H1 (cell line): ENCODE measurements at regions not wholly inside any gene's neighbourhood (a gene's known extent, or its start where the extent isn't known, plus 50 kb on each side); places are given as distances from the start of the nearest gene placed in this dataset.

Experiments
- CTCF ChIA-PET: fragments of 300-600 bp; sonication (Branson Sonifier 250); formaldehyde crosslinking; loops from one replicate; lab custom pipeline; 2021; ENCODE audit not compliant: partially characterized antibody; lab: Charles Lee
- POLR2A ChIA-PET: fragments of 300-600 bp; sonication (Branson Sonifier 250); formaldehyde crosslinking; loops from one replicate; lab custom pipeline; 2021; ENCODE audit warnings: inconsistent platforms; ENCODE audit not compliant: partially characterized antibody; lab: Charles Lee
- DNase-seq, 2 experiments: peaks; one replicate each; pipeline versions ENCODE4 v3.0.0 to v3.0.0-alpha.2; 2010 to 2022; ENCODE audit warnings: low spot score in 2 of 2, low read depth in 1 of 2, mixed read lengths in 1 of 2
- FAIRE-seq: peaks from 2 replicates; lab custom pipeline; 2011; peaks lifted over from hg19 to GRCh38; lab: Jason Lieb, UNC
- H2AFZ ChIP-seq: 2 replicates; pipeline ENCODE4 v1.8.1; 2012; ENCODE audit warnings: low read length, inconsistent platforms
- H2AK5ac ChIP-seq: 2 replicates; pipeline ENCODE4 v1.6.1; 2013; ENCODE audit warnings: low read depth, low read length
- H2BK120ac ChIP-seq: replicated peaks from 2 replicates; pipeline ENCODE3; 2013; ENCODE audit warnings: low read depth, low read length, inconsistent platforms
- H2BK12ac ChIP-seq: 2 replicates; pipeline ENCODE4 v1.6.1; 2013; ENCODE audit warnings: low read depth, low read length
- H2BK15ac ChIP-seq: 2 replicates; pipeline ENCODE4 v1.6.1; 2013; ENCODE audit warnings: low read length
- H2BK20ac ChIP-seq: 2 replicates; pipeline ENCODE4 v1.6.1; 2013; ENCODE audit warnings: low read length
- H2BK5ac ChIP-seq: 2 replicates; pipeline ENCODE4 v1.6.1; 2013; ENCODE audit warnings: low read depth, low read length
- H3K14ac ChIP-seq: 2 replicates; pipeline ENCODE4 v1.6.1; 2013; ENCODE audit warnings: inconsistent platforms; ENCODE audit not compliant: insufficient read length
- H3K18ac ChIP-seq: 2 replicates; pipeline ENCODE4 v1.6.1; 2013; ENCODE audit warnings: low read length; ENCODE audit errors: extremely low read depth
- H3K23ac ChIP-seq: 2 replicates; pipeline ENCODE4 v1.6.1; 2013; ENCODE audit warnings: inconsistent platforms; ENCODE audit not compliant: insufficient read length
- H3K23me2 ChIP-seq: 2 replicates; pipeline ENCODE4 v1.6.1; 2013; ENCODE audit warnings: low read depth, low read length
- H3K27ac ChIP-seq: 2 replicates; pipeline ENCODE4 v1.6.1; 2011; ENCODE audit warnings: low read depth, low read length, inconsistent platforms
- H3K27me3 ChIP-seq, 4 experiments: replicated peaks in 1 of 4; 1 replicate in 1 of 4; 2 replicates in 3 of 4; pipeline versions ENCODE4 v1.6.1 to v1.8.1; 2011 to 2013; ENCODE audit warnings: low read length in 3 of 4, mild to moderate bottlenecking in 3 of 4, inconsistent platforms in 2 of 4, mixed read lengths in 2 of 4, moderate library complexity in 1 of 4; ENCODE audit not compliant: control insufficient read depth in 3 of 4, insufficient read depth in 3 of 4; ENCODE audit errors: extremely low read depth in 1 of 4
- H3K36me3 ChIP-seq, 4 experiments: 2 replicates each; pipeline versions ENCODE4 v1.6.1 to v1.8.1; 2011 to 2013; ENCODE audit warnings: mild to moderate bottlenecking in 4 of 4, low read length in 3 of 4, moderate library complexity in 2 of 4, control low read depth in 1 of 4, inconsistent platforms in 1 of 4; ENCODE audit not compliant: insufficient read depth in 4 of 4, control insufficient read depth in 2 of 4
- H3K4ac ChIP-seq: replicated peaks from 2 replicates; pipeline ENCODE3; 2013; ENCODE audit warnings: low read length, low read depth, mixed read lengths, inconsistent platforms; ENCODE audit not compliant: insufficient read length
- H3K4me1 ChIP-seq, 4 experiments: replicated peaks in 1 of 4; 1 replicate in 1 of 4; 2 replicates in 3 of 4; pipeline versions ENCODE4 v1.6.1 to v1.8.1; 2011 to 2013; ENCODE audit warnings: low read length in 3 of 4, inconsistent platforms in 2 of 4, mixed read lengths in 1 of 4; ENCODE audit not compliant: insufficient read depth in 4 of 4, control insufficient read depth in 3 of 4
- H3K4me2 ChIP-seq, 2 experiments: 2 replicates each; pipeline versions ENCODE4 v1.6.1 to v1.8.1; 2011 to 2013; ENCODE audit warnings: low read depth in 2 of 2, low read length in 2 of 2, control low read depth in 1 of 2, inconsistent platforms in 1 of 2, mild to moderate bottlenecking in 1 of 2; ENCODE audit not compliant: insufficient read depth in 1 of 2
- H3K4me3 ChIP-seq, 4 experiments: fragments of 200-600, 300-600 bp in 1 of 4; sonication (generic), shearing (Covaris generic), sonication (Bioruptor Twin) in 1 of 4; 2 replicates each; pipeline versions ENCODE4 v1.5.1 to v1.8.1; 2011 to 2016; ENCODE audit warnings: low read length in 4 of 4, low read depth in 3 of 4, control low read depth in 2 of 4, inconsistent platforms in 2 of 4, mild to moderate bottlenecking in 2 of 4, mixed read lengths in 1 of 4, moderate library complexity in 1 of 4; ENCODE audit not compliant: insufficient read depth in 2 of 4; ENCODE audit errors: extremely low read depth in 1 of 4
- H3K56ac ChIP-seq: replicated peaks from 2 replicates; pipeline ENCODE3; 2013; ENCODE audit warnings: low read depth, mild to moderate bottlenecking, mixed read lengths, low read length, inconsistent platforms; ENCODE audit not compliant: insufficient read length
- H3K79me1 ChIP-seq: 2 replicates; pipeline ENCODE4 v1.6.1; 2013; ENCODE audit warnings: low read depth, low read length, control low read depth
- H3K79me2 ChIP-seq, 2 experiments: 2 replicates each; pipeline versions ENCODE4 v1.6.1 to v1.8.1; 2012 to 2013; ENCODE audit warnings: low read length in 2 of 2, mild to moderate bottlenecking in 2 of 2, inconsistent platforms in 1 of 2; ENCODE audit not compliant: insufficient read depth in 2 of 2, control insufficient read depth in 1 of 2
- H3K9ac ChIP-seq, 4 experiments: replicated peaks in 1 of 4; 1 replicate in 1 of 4; 2 replicates in 3 of 4; pipeline versions ENCODE4 v1.6.1 to v1.8.1; 2011 to 2013; ENCODE audit warnings: low read depth in 3 of 4, low read length in 3 of 4, control low read depth in 2 of 4, mild to moderate bottlenecking in 2 of 4, moderate library complexity in 2 of 4, inconsistent platforms in 1 of 4; ENCODE audit errors: extremely low read depth in 1 of 4
- H3K9me3 ChIP-seq, 2 experiments: 2 replicates each; pipeline versions ENCODE4 v1.6.1 to v1.8.1; 2012 to 2013; ENCODE audit warnings: mild to moderate bottlenecking in 2 of 2, moderate library complexity in 2 of 2, control low read depth in 1 of 2, inconsistent platforms in 1 of 2, low read depth in 1 of 2, low read length in 1 of 2, mixed read lengths in 1 of 2; ENCODE audit not compliant: insufficient read depth in 2 of 2
- H4K20me1 ChIP-seq, 2 experiments: replicated peaks in 1 of 2; 2 replicates each; pipeline versions ENCODE3 to v1.8.1; 2011 to 2013; ENCODE audit warnings: inconsistent platforms in 2 of 2, low read length in 2 of 2, mild to moderate bottlenecking in 1 of 2; ENCODE audit not compliant: insufficient read depth in 2 of 2, control insufficient read depth in 1 of 2
- H4K5ac ChIP-seq: 2 replicates; pipeline ENCODE4 v1.6.1; 2013; ENCODE audit warnings: low read length, low read depth, mixed read lengths, inconsistent platforms; ENCODE audit not compliant: insufficient read length
- H4K8ac ChIP-seq: 2 replicates; pipeline ENCODE4 v1.8.0; 2013; ENCODE audit warnings: mild to moderate bottlenecking, moderate library complexity, low read length, inconsistent platforms; ENCODE audit not compliant: insufficient read depth; ENCODE audit errors: extremely low read depth
- H4K91ac ChIP-seq: replicated peaks from 2 replicates; pipeline ENCODE3; 2013; ENCODE audit warnings: low read length, mixed read lengths, inconsistent platforms; ENCODE audit not compliant: insufficient read length
- BACH1 ChIP-seq: IDR thresholded peaks from 2 replicates; pipeline ENCODE4 v1.6.1; 2012; ENCODE audit warnings: low read length, improper control_type of control experiment
- MAFK ChIP-seq: IDR thresholded peaks from 2 replicates; pipeline ENCODE4 v1.6.1; 2012; ENCODE audit warnings: low read depth, mild to moderate bottlenecking, improper control_type of control experiment, low read length
- NRF1 ChIP-seq: IDR thresholded peaks from 2 replicates; pipeline ENCODE4 v1.6.1; 2011; ENCODE audit warnings: mild to moderate bottlenecking, low read depth, low read length, improper control_type of control experiment
- WGBS, 2 experiments: shearing (Covaris generic) in 1 of 2; methylation state at CpG; one replicate each; pipeline versions ENCODE4 v1.1.6 to v1.1.7; 2013 to 2015; ENCODE audit warnings: low lambda C conversion rate in 2 of 2, mixed read lengths in 2 of 2, inconsistent platforms in 1 of 2, low coverage in 1 of 2, missing lambda C conversion rate in 1 of 2; ENCODE audit not compliant: insufficient replicate concordance in 2 of 2, insufficient coverage in 1 of 2, insufficient read length in 1 of 2; ENCODE audit errors: extremely low coverage in 1 of 2, missing lambda C conversion rate in 1 of 2; 5-methylcytosine and 5-hydroxymethylcytosine counted together

DNA sequence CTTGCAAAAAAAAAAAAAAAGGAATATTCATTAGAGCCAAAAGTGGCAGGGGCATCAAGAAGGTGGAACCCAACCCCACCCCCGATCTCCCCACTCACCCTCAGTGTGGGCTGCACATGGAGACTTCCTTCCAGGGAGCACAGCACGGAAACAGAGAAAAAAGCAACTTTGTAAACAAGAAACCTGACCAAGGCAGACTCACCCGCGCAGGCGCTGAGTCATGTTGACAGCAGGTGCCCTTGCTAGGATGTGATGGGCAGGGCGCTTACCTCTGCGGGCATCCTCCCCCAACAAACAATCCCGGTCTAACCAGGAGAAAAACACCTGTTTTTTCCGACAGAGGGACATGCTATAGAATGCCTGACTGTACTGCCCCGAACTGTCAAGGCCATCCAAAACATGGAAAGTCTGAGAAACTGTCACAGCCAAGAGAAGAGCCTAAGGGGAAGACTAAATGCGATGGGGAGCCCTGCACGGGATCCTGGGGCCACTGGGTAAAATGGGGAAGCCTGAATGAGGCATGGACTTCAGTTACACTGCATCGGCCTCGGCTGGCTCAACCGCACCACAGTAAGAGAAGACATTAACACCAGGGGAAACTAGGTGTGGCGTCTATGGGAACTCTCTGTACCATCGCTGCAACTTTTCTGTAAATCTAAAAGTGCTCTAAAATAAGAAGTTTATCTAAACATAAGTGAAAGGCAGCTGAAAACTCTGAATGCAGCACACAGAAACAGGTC lies 66.7 kb upstream of the GATA2 start:
- TF ChIP-seq MAFK (peak; percentile 83), BACH1 (peak; percentile 91), NRF1 (no peak)
- TF ChIP-seq, all 59 proteins: peak for 2
- H2BK12ac ChIP-seq = 0 out of 2 replicates have a peak overlapping the region, but pooled peaks have one; percentile 39
- no peak overlapping the region for H3K14ac ChIP-seq
- no peak overlapping the region for H3K23ac ChIP-seq
- no peak overlapping the region for H2BK15ac ChIP-seq
- 0 out of 2 replicates have a peak overlapping the region, but pooled peaks have one; percentile 36 for H4K8ac ChIP-seq
- WGBS, 2 experiments = 56% methylated on average over 17 of the region's 17 CpGs; no CpG with 5 or more reads in 1 of the 2 experiments
- H3K4me1 ChIP-seq = peaks cover 0 to 10% (median 6%) of the 10 kb centered on the region in 4 experiments; a peak in 6 of 7 replicates
- H3K27ac ChIP-seq = no peak overlapping the region
- H3K4me3 ChIP-seq = no peak overlapping the region
- no peaks in the 10 kb centered on the region; a peak in 1 of 4 replicates for H3K9me3 ChIP-seq
- DNase-seq (no peak), FAIRE-seq (no peak)
- H2BK20ac ChIP-seq = no peak overlapping the region
- no peak overlapping the region for H2AFZ ChIP-seq
- no peak overlapping the region; the same call in 1 of the 2 replicates for H2AK5ac ChIP-seq
- no peaks in the 10 kb centered on the region for H3K36me3 ChIP-seq
- no peaks in the 10 kb centered on the region for H4K20me1 ChIP-seq
- H3K4me2 ChIP-seq = peak overlapping the region; percentile 15 to 26; a peak in 1 of 4 replicates
- H3K23me2 ChIP-seq = peaks cover 2% of the 10 kb centered on the region; the same call in 1 of the 2 replicates
- H4K91ac ChIP-seq = no peak overlapping the region
- no peak overlapping the region for H2BK5ac ChIP-seq
- H3K27me3 ChIP-seq = peaks cover 0 to 20% (median 16%) of the 10 kb centered on the region in 4 experiments; a peak in 6 of 7 replicates
- H3K56ac ChIP-seq = no peak overlapping the region
- ChIA-PET CTCF (interaction anchor here (2.1 kb wide), 1 partner anchor 13 kb away, joined by 12 read pairs; no protein-coding TSS in a partner anchor), POLR2A (no interaction called here)
- no peaks in the 10 kb centered on the region for H3K79me1 ChIP-seq
- peak overlapping the region; percentile 71 for H3K18ac ChIP-seq
- no peak overlapping the region for H3K4ac ChIP-seq
- H3K79me2 ChIP-seq = no peaks in the 10 kb centered on the region
- peak overlapping the region; percentile 26 for H2BK120ac ChIP-seq
- no peak overlapping the region; a peak in 1 of 7 replicates for H3K9ac ChIP-seq
- no peak overlapping the region for H4K5ac ChIP-seq
